NCI-H1436 treated with DMSO at 0.1 percent for 48 hours (cell line): ENCODE measurements at regions not wholly inside any gene's neighbourhood (a gene's known extent, or its start where the extent isn't known, plus 50 kb on each side); places are given as distances from the start of the nearest gene placed in this dataset.

Experiments
- DNase-seq: peaks from one replicate; lab custom pipeline; 2025; lab: John Stamatoyannopoulos, UW

DNA sequence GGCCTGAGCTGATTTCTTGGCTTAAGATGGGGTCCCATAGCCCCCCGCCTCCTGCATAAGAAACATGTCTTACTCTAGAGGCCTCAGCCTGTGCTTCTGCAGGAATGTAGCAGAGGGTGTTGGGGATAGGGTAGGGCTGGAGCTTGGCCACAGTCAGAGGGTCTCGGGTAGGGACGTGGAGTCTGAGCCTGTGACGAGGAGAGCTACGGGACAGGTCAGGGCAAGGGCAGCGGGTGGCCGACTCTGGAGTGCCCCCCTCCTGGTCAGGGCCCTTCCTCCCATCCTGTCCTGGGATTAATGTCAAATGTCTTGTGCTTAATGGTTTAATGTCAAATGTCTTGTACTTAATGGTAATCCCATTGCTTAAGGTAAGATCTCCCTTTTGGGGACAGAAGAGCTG lies 130.4 kb downstream of the GLI2 start:
- DNase-seq: no peak

DNA sequence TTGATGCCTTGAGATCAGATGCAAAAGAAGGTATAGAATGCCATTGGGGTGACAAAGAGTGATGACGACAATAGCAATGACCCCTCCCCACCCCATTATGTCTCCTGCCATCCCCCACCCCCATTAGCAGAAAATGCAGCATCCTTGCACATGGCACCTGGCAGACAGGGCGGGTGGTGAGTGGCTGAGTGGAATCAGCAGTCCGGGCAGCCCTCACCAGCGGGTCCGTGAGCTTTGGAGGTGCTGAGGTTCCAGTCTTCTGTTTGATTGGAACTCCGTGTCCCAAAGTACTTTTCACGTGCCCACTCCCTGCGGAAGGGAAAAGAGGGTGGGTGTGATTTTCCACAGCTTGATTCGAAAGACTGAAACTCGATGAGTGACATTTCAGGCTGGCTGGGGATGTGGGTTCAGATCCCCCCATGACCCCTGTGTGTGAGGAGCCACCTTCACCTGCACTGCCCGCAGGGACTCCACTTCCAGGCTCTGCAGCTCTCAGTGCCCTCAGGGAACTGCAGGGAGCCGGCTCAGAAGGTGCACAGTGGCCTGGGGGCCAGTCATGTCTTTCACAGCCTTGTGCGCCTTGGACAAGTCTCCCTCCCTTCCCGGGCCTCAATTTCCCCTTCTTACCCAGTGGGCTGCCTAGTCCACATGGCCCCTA lies 130.9 kb downstream of the GLI2 start:
- DNase-seq: no peak

DNA sequence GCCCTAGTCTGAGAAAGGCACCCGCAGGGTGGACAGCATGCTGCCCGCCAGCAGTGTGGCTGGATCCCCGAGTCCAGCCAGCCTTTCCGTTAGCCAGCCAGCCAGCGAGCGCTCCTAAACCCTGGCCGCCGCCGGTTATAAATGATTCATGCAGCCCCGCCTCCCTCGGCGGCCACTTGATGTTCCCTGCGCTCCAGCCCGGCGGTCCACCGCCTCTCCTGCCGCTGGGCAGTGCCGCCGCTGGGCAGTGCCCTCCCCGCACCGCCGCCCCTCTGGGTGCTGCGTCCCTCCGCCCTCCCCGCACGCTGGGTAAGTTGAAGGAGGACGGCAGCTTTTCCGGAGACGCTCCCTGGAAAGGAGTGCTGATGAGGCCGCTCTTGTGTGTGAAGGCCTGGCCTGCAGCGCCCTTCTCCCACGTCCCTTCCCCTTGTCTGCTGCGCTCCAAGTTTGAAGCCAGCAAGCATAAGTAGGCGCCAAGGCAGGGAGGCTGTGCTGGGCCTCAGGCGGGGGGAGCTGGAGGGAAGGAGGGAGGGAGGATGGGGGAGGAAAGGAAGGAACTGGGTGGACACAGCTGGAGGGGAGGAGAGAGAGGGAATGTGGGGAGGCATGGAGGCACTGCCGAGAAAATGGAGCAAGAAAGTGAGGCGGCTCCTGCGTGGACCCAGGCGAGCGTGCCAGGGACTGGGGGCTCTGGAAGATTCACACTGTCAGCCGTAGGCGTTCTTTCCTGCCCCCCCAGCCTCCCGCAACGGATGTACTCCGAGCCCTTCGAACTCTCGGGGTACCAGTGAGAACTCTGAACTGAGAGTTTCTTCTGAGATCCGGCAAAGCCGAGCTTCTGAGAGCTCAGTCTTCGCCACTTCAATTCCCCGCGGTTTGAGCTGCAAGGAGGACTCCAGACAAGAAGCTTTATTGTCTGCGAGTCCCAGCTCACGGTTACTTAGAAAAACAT lies 131.9 kb downstream of the GLI2 start:
- DNase-seq: no peak

DNA sequence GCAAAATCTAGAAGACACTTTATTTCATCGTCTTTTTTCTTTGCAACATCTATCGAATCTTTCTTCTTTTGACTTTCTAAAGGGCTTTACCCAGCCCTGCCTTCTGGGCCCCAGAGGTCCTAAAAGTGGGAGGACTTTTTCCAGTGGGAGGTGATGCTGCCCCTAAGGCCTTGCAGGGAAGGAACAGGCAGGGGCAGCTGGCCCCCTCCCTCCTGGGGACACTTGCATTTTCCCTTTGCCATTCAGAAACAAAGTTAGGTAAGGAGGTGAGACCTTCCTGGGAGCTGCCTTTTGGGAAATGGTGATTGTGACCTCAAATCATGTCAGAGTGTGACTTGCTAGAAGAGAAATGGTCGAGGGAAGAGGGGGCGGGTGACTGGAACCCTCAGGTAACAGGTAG lies 132.7 kb downstream of the GLI2 start:
- no peak for DNase-seq

DNA sequence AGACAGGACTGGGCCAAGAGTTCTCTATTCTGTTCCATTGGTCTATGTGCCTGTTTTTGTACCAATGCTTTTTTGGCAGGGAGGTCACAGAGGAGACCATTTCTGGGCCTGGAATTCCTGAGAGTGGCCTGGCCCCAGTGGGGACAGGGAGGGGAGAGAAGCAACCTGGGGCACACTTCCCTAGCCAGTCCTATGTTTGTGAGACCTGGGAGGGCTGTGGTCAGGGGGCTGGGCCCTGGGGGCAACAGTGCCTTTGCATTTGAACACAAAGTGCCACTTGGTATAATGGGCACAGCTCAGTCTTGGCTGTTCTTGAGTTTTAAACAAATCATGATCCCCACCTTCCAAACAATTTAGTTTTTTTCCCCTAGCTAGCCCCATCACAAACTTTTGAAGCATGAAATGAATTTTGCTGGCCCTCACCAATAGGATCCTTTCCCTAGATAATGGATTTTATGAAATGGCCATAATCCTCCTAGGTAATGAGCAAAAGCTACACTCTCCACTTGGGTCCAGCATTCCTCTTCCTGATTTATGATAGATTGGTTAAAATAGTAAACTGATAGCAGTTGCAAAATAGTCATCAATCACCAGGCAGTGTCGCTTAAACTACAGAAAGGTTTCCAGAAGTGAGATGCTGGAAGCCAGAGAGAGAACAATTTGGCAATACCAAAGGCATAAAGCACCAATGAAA lies 133.5 kb downstream of the GLI2 start:
- no peak for DNase-seq

DNA sequence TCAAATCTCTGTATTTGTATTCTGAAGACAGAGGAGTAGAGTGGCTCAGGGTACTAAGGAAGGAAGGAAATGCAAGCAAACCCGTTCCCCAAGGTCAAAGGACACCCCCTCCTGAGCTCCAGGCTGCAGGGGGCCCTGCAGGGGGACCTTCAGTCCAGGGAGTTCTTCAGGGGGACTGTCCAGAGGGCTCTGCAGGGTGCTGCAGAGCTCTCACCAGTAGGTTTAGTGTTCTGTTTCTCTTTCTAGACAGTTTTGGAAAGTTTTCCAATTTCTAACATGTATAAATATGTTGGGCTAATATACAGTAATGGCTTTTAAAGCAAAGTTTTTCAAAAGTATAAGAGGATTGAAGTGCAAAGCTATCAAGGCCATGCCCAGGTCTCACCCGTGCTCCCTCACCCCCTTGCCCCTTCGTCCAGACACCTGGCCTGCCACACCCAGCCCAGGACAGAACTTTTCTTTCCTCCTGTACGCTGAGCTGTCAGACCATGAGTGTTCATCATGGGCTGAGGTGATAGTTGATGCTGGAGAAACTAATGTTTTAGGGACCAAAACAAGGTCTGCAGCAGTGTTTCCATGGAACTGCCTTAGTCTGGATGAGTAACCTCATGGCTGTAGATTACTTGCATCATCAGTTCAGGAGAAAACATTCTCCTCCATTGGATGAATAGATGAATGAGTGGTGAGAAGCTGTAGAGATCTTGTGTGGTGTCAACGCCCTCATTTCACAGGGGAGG lies 134.2 kb downstream of the GLI2 start:
- no peak for DNase-seq

DNA sequence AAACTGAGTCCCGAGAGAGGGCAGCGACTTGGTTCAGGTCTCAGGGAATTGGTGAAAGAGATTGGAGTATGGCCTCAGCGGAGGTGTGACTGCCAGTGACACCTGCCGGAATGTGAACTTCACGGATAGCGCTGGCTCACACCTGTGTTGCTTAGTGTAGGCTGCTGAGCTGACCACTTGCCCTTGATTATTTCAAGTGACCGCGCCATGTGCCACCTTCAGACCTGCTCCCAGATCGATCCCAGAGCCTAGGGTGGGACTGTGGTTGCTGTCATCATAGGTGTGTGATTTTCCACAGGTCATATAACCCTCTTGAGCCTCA lies 134.8 kb downstream of the GLI2 start:
- DNase-seq: no peak

DNA sequence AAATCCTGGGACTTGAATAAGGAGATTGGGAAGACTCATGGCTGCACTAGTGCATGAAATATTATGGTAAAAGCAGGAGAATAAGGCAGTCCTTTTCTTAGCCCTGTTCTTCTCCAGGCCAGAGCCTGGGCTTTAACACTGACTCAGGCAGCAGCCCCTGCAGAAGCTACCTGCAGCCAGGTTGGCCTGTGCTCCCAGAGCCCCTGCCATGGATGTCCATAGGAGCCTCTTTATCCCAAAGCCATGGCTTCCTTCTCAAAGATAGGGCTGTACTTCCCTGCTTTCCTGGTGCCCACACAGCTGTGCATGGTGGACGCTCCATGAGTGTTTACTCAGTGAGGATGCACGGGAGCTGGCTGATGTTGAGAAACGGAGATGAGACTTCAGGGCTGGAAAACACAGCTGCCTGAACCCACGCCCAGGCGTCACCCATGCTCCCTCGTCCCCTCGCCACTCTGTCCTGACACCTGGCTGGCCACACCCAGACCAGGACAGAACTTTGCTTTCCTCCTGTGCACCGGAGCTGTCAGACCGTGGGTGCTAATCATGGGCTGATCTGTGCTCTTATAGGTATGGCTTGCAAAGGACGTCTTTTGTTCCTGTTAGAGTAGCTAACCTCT lies 135.5 kb downstream of the GLI2 start:
- DNase-seq: no peak

DNA sequence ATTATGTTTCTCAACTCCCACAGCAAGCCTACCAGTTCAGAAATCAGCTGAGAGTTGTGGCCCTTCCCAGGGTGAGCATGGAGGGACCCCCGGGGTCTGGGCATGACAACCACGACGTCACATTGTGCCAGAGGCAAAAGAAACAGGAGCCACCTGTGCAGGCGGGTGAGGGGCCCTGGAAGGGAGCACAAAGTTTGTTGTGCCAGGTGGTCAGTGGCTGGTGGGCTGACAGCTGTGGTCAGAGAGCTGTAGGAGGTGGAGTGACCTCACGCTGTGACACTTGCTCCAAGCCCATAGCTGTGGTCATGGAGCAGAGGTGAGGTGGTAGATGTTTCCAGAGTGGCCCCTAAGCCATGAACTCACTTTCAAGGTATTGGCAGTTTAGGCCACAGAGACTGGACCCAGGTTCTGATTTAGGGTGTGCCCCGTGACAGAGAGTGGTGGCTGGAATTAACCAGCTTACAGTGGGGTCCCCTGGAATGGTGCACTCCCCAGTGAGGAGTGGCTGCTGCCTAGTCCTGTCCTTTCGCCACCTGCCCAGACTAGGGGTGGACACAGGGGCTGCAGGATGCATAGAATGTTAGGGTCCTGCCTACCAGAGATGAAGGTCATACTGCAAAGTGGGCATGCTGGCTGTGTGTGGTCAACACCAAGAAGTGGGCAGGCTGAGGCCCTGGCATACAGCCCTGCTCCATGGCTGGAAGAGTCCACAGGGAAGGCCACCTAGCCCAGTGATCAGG lies 136.4 kb downstream of the GLI2 start:
- no peak for DNase-seq

DNA sequence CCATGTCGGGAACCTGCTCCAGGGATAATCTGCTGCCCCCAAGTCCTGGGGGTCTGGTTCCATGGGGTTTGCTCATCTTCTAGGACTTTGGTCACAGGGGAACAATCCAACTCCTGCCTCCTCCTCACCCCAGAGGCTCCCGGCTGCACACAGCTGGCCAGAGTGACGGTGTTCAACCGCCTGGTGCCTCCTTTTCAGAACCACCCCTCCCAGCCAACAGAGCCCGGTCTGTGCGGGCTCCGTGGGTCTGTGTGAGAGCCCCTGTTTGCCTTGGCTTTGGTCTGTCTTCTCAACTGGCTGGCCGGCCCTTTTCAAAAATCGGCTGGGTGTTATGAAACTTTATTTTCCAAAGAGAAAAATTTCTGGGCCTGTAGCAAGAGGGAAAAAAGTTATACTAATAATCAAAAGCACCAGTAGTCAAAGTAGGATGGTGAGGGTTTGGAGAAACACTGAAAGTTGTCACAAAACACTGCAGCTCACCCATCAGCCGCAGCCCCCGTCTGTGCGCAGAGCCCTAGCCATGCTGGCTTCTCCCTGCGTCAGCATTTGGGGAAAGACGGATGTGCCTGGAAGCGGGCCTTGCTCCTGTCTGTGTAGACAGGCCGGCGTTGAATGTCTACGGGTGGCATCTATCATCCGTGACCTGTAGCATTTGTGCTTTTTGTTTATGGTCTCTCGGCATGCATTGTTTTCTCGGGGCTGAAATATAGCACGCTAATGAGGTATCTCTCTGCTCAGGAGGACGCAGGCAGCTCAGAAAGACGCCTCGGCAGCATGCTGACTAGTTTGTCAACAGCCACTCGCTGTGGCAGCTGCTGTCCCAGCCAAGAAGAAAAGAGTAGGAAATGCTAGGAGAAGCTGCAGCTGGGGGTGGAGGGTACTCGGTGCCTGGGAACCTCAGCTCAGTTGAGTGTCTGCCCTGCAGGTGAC lies 138.6 kb downstream of the GLI2 start:
- no peak for DNase-seq

DNA sequence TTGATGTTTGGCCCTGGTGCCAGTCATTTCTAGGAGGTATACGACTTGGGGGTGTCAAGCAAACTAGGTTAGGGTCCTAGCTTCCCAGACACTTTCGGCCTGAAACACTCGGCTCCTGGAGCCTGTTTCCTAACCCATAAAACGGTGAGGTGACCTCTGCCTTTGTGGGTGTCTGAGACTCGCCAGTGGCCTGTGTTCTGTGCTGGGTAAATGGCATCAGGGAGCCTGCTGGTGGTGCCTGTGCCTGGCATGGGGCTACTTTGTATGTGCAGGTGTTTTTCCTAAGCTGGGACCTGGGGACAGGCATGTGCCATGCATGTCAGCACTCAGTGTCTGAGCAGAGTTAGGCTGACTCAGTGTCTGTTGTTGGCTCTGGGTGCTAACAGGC lies 139.2 kb downstream of the GLI2 start:
- DNase-seq: no peak

DNA sequence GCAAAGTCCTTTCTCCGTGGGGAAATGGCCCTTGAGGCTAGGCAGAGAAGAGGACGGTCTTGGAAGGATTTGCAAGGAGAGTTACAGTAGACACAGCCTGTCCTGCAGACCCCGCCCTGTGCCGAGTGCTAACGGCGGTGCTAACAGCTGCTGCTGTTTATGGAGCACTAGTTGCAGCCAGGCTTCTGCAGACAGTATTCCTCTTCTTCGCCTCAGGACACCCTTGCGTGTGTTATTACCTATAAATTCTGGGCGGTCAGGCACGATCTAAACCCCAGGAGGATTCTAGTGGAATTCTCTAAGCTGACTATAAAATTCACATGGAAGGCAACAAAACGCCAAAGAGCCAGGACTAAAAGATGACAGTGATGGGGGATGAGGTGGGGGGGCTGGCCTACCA lies 139.8 kb downstream of the GLI2 start:
- no peak for DNase-seq

DNA sequence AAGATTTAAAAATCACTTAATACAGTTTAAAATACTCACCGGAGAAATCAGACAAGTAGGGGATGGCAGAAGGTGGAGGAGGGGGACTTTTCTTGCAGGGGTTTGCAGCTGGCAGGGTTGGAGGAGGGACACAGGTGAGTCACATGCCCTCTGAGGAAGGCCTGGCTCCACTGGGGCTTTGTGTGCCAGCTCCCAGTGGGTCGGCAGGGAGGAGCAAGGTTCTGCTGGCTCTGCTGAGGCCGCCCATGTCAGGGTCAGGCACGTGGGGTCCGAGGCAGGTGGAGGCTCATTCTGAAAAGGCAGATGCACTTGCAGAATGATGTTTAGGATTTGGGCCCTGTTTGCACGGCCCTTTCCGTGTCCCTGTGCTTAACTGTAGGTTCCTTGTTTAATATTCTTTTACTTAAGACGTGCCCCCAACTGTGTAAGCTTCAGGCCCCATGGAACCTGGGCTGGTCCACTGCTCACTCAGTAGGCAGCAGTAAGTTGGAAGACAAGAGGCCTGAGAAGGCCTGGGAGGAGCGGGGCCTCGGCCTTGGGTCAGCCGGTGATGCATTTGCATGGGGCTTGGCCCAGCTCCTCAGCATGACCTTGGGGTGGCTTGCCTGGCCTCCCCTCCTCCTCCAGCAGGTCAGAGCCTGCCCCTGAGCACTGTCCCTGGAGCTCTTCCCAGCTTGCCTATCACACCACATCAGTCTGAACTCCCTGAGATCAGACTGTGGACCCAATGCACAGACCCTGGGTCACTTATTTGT lies 141.0 kb downstream of the GLI2 start:
- no peak for DNase-seq

DNA sequence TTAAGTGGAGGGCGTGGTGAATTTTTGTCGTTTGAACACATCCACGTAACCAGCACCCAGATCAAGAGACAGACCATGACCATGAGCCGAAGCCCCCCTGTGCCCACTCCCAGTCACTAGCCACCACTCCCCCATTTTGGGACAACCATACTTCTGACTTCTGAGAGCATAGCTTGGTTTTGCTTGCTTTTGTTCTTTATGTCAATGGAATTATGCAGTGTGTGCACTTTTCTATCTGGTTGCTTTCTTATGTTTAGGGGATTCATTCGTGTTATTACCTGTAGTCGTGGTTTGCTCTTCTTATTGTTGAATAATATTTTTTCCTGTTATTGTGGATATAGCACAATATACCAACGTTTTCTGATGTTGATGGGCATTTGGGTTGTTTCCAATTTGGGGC lies 141.7 kb downstream of the GLI2 start:
- DNase-seq: no peak

DNA sequence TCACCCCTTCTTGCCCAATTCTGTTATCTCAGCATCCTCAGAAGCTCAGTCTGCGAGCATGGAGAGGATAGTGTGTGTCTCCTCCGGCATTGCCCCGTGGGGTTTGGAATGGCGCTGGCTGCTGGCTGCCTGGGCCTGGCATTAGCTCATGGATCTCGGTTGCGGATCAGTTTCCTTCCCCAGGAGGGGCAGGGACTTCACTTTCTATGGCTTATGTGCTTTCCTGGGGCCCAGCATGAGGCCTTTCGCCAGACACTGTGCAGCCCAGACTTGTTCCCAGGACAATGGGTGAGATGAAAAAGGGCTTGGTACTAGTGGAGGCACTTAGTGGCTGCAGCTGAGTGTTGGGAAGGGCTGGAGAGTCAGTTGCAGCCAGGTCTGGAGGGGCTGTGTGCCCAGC lies 143.3 kb downstream of the GLI2 start:
- no peak for DNase-seq

DNA sequence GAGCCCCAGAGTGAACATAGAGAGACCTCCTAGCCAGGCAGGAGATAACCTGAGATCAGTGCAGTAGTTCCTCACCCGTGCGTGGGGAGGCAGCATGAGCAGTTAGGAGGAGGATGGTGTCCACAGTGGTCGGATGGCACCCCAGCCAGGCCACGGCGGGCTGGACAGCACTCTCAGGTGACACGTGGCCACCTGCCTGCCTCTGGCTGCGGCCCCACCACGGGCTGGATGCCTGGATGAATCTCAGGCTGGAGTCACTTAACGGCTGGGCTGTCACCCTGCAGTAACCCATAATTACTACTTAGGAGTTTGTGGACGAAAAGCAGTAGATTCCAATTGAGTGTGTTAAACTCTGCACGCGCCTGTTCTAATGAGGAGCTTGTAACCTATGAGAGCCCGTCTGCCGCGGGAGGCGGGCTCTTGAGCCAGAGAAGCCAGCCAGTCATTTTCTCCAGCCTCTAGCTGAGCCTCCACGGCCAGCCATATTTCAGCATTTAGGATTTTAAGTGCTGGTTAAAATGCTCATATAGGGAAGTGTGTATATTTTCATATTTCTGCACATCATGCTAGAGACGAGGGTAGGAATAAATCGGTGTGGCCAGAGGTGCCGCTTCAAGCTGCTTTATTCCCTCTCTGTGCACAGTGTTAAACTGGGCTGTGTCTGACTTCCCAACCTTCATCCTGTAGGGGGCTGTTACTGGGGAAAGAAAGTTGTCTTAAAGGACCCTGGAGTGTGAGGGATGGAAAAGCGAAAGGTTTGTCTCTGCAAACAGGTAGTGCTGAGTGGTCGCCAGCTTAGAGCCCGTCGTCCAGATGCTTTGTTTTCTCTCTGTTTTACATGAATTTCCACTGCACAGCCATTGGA lies 144.0 kb downstream of the GLI2 start:
- DNase-seq: no peak

DNA sequence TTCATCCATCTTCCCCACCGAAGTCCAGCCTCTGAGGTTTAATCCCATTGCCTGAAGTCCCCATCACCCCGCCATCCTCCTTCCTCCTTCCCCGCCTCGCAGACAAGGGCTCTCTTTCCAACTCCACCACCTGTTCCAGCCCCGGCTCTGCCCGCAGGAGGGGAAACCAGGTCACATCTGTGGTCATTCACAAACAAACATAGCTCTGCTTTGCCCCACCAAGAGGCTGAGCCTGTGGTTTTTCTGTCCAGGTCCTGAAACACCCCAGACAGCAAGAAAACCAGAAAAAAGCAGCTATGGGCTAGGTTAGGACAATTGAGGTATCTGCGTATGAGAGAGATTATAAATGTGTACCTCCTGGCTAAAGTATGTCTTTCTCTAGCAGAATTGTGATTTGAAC lies 144.7 kb downstream of the GLI2 start:
- DNase-seq: no peak

DNA sequence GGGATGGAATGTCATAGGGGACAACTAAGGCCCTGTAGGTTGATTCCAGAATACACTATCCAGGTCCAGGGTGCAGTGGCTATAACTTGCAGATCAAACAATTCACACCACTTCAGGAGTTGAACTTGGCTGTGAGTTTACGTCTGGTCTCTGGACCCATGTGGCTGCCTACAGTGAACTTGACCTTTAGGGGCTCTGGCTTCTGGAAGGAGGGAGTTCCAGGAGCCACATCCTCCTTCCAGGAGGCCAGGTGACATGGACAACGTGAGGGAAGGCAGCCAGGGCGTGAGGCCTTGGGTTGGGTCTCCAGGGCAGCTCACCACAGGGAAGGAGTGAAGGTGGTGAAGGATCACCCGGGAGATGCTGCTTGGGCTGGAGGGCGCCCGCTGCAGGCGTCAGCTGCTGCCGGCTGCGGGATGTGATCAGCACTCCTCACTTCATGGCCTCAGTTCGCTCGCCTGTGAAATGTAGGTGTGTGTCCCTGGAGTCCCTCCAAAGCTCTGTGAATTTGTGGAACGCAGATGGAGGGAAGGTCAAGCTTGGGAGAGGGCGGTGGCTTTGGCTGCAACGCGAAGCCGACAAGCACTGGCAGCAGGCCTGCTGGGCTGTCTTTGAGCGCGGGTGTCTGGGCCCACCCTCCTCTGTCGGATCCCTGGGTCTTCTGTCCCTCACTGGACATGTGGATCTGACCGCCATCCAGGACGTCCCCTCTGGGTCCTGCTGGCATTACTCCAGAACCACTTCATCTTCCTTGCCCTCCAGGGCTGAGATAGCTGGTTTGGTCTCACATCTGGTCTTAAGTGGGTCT lies 146.5 kb downstream of the GLI2 start:
- no peak for DNase-seq
